NCI-H146 (cell line): ENCODE measurements at regions not wholly inside any gene's neighbourhood (a gene's known extent, or its start where the extent isn't known, plus 50 kb on each side); places are given as distances from the start of the nearest gene placed in this dataset.
"Not testable (repeated sequence)": the region's sequence is repeated elsewhere in the genome, so short reads cannot be mapped to it uniquely, and the experiment has no call there.

Source experiments
- DNase-seq: peaks from one replicate; lab custom pipeline; 2025; lab: John Stamatoyannopoulos, UW

- DNase-seq: peak; percentile 86
Observed at GRCh38 chr1:187517546-187517945, 688.8 kb downstream of the PLA2G4A start.

- no peak for DNase-seq
Observed at GRCh38 chr1:187527346-187527745, 698.6 kb downstream of the PLA2G4A start.

GRCh38 chr1:187537936-187538335 lies 709.2 kb downstream of the PLA2G4A start:
- no peak for DNase-seq

- DNase-seq: no peak
Observed at GRCh38 chr1:187549540-187549939, 720.8 kb downstream of the PLA2G4A start.

- DNase-seq: no peak
Observed at GRCh38 chr1:187551061-187551460, 722.3 kb downstream of the PLA2G4A start.

GRCh38 chr1:187563191-187563590 lies 734.4 kb downstream of the PLA2G4A start:
- no peak for DNase-seq

GRCh38 chr1:187566354-187566753 lies 737.6 kb downstream of the PLA2G4A start:
- DNase-seq: no peak

GRCh38 chr1:187568067-187568466 lies 739.3 kb downstream of the PLA2G4A start:
- DNase-seq: no peak

- DNase-seq: no peak
Observed at GRCh38 chr1:187570166-187570565, 741.4 kb downstream of the PLA2G4A start.

GRCh38 chr1:187577610-187578009 lies 748.9 kb downstream of the PLA2G4A start:
- DNase-seq: no peak

GRCh38 chr1:187588917-187589316 lies 760.2 kb downstream of the PLA2G4A start:
- no peak for DNase-seq

- DNase-seq: no peak
Observed at GRCh38 chr1:187605736-187606135, 777.0 kb downstream of the PLA2G4A start.

- not testable (repeated sequence) for DNase-seq
Observed at GRCh38 chr1:187615853-187616735, 787.3 kb downstream of the PLA2G4A start.

GRCh38 chr1:187616830-187617229 lies 788.1 kb downstream of the PLA2G4A start:
- not testable (repeated sequence) for DNase-seq

- DNase-seq: no peak
Observed at GRCh38 chr1:187617776-187618175, 789.0 kb downstream of the PLA2G4A start.

- no peak for DNase-seq
Observed at GRCh38 chr1:187619175-187619574, 790.4 kb downstream of the PLA2G4A start.

GRCh38 chr1:187621951-187622350 lies 793.2 kb downstream of the PLA2G4A start:
- DNase-seq: no peak

- DNase-seq: no peak
Observed at GRCh38 chr1:187622545-187622944, 793.8 kb downstream of the PLA2G4A start.

GRCh38 chr1:187624812-187625545 lies 796.2 kb downstream of the PLA2G4A start:
- DNase-seq: peak; percentile 55

- DNase-seq: peak; percentile 56
Observed at GRCh38 chr1:187626056-187626455, 797.3 kb downstream of the PLA2G4A start.

- DNase-seq: no peak
Observed at GRCh38 chr1:187627516-187627915, 798.8 kb downstream of the PLA2G4A start.

GRCh38 chr1:187629075-187629474 lies 800.3 kb downstream of the PLA2G4A start:
- peak; percentile 96 for DNase-seq
